Testis (tissue), 2 donors: ENCODE measurements at regions not wholly inside any gene's neighbourhood (a gene's known extent, or its start where the extent isn't known, plus 50 kb on each side); places are given as distances from the start of the nearest gene placed in this dataset.

Source experiments
- POLR2A ChIP-seq: fragments of 450-650 bp; IDR thresholded peaks from one replicate; pipeline ENCODE4 v1.6.1; 2017; ENCODE audit warnings: antibody characterized with exemption, mild to moderate bottlenecking, moderate library complexity
- TF ChIP-seq, protein P1 (sequence below), 3 experiments: fragments of 450-650 bp in 2 of 3; fragments of 200-600 bp in 1 of 3; sonication (generic) in 1 of 3; IDR thresholded peaks; one replicate each; pipeline ENCODE4 v1.5.1; 2016 to 2019; ENCODE audit warnings: antibody characterized with exemption in 3 of 3, mild to moderate bottlenecking in 2 of 3, moderate library complexity in 1 of 3

DNA sequence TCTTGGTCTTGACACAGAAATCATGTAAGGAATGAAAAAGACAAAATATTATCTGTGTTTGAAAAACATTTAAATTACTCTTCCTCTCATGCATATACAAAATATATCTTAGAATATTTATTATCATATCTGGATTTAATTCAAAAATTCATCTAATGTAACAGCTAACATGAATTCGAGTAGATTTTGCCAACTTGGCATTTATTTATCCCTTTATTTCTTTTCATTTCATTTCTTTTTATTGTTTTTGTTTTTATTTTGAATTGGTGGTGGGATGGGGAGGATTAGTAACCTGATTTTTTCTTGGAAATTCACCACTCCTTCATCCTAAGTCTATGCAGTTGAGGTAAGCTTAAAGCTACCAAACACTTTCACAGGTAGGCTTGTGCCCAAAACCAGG, 508.7 kb downstream of the EPHA7 start:
- TF ChIP-seq, protein P1, sequence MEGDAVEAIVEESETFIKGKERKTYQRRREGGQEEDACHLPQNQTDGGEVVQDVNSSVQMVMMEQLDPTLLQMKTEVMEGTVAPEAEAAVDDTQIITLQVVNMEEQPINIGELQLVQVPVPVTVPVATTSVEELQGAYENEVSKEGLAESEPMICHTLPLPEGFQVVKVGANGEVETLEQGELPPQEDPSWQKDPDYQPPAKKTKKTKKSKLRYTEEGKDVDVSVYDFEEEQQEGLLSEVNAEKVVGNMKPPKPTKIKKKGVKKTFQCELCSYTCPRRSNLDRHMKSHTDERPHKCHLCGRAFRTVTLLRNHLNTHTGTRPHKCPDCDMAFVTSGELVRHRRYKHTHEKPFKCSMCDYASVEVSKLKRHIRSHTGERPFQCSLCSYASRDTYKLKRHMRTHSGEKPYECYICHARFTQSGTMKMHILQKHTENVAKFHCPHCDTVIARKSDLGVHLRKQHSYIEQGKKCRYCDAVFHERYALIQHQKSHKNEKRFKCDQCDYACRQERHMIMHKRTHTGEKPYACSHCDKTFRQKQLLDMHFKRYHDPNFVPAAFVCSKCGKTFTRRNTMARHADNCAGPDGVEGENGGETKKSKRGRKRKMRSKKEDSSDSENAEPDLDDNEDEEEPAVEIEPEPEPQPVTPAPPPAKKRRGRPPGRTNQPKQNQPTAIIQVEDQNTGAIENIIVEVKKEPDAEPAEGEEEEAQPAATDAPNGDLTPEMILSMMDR (IDR thresholded peaks at IDR 0.05), result no peak
- TF ChIP-seq POLR2A, result no peak
